ENCODE measurements at regions not wholly inside any gene's neighbourhood (a gene's known extent, or its start where the extent isn't known, plus 50 kb on each side); places are given as distances from the start of the nearest gene placed in this dataset.

GRCh38 chr7:94303118-94303517 lies 91.6 kb upstream of the COL1A2 start:
- no peak for TF ChIP-seq POLR2A (IDR thresholded peaks at IDR 0.05)
- TF ChIP-seq CTCF (IDR thresholded peaks at IDR 0.05) = no peak
